Mesendoderm (in vitro differentiated cells): ENCODE measurements at regions not wholly inside any gene's neighbourhood (a gene's known extent, or its start where the extent isn't known, plus 50 kb on each side); places are given as distances from the start of the nearest gene placed in this dataset.

Experiments
- DNase-seq: peaks from one replicate; pipeline ENCODE4 v3.0.0; 2013
- H2AK5ac ChIP-seq: 2 replicates; pipeline ENCODE4 v1.6.1; 2013; ENCODE audit warnings: low read length, inconsistent platforms
- H2BK120ac ChIP-seq: 2 replicates; pipeline ENCODE4 v1.6.1; 2013; ENCODE audit warnings: low read depth, mild to moderate bottlenecking, low read length, moderate library complexity, mixed read lengths
- H2BK15ac ChIP-seq: replicated peaks from 2 replicates; pipeline ENCODE4 v1.6.1; 2013; ENCODE audit warnings: low read depth, mild to moderate bottlenecking, moderate library complexity
- H2BK5ac ChIP-seq: 2 replicates; pipeline ENCODE4 v1.6.1; 2013; ENCODE audit warnings: low read length, inconsistent platforms
- H3K18ac ChIP-seq: 2 replicates; pipeline ENCODE4 v1.6.1; 2013; ENCODE audit warnings: mild to moderate bottlenecking, low read length, mixed read lengths
- H3K23ac ChIP-seq: one replicate; pipeline ENCODE4 v1.6.1; 2013; ENCODE audit warnings: low read length
- H3K27ac ChIP-seq: 2 replicates; pipeline ENCODE4 v1.5.1; 2013; ENCODE audit warnings: low read depth, mild to moderate bottlenecking, inconsistent platforms, low read length, moderate library complexity
- H3K27me3 ChIP-seq: 2 replicates; pipeline ENCODE4 v1.6.1; 2013; ENCODE audit warnings: low read length, control low read depth, mild to moderate bottlenecking, inconsistent platforms; ENCODE audit not compliant: insufficient read depth, poor library complexity
- H3K36me3 ChIP-seq: 2 replicates; pipeline ENCODE4 v1.6.1; 2013; ENCODE audit warnings: low read length, inconsistent platforms; ENCODE audit not compliant: control insufficient read depth, insufficient read depth
- H3K4ac ChIP-seq: one replicate; pipeline ENCODE4 v1.6.1; 2013; ENCODE audit warnings: low read depth, mild to moderate bottlenecking, low read length, moderate library complexity
- H3K4me1 ChIP-seq: 2 replicates; pipeline ENCODE4 v1.6.1; 2013; ENCODE audit warnings: low read depth, low read length, inconsistent platforms; ENCODE audit not compliant: control insufficient read depth
- H3K4me2 ChIP-seq: 2 replicates; pipeline ENCODE4 v1.6.1; 2013; ENCODE audit warnings: low read length
- H3K4me3 ChIP-seq: 2 replicates; pipeline ENCODE4 v1.5.1; 2013; ENCODE audit warnings: mild to moderate bottlenecking, low read length
- H3K56ac ChIP-seq: one replicate; pipeline ENCODE4 v1.6.1; 2013; ENCODE audit warnings: low read length
- H3K79me1 ChIP-seq: 2 replicates; pipeline ENCODE4 v1.6.1; 2013; ENCODE audit warnings: low read length, inconsistent platforms
- H3K79me2 ChIP-seq: 2 replicates; pipeline ENCODE4 v1.6.1; 2013; ENCODE audit warnings: mild to moderate bottlenecking, low read length; ENCODE audit not compliant: control insufficient read depth, insufficient read depth
- H3K9ac ChIP-seq: 2 replicates; pipeline ENCODE4 v1.6.1; 2013; ENCODE audit warnings: low read length, inconsistent platforms
- H4K5ac ChIP-seq: one replicate; pipeline ENCODE4 v1.6.1; 2013; ENCODE audit warnings: low read length
- H4K8ac ChIP-seq: one replicate; pipeline ENCODE4 v1.6.1; 2013; ENCODE audit warnings: low read depth, mild to moderate bottlenecking, control low read depth, low read length, moderate library complexity
- WGBS: extraction: QIAGEN DNeasy Blood & Tissue Kit; methylation state at CpG from one replicate; pipeline ENCODE4 v1.1.7; 2013; ENCODE audit warnings: low lambda C conversion rate, missing lambda C conversion rate; ENCODE audit not compliant: insufficient coverage; ENCODE audit errors: extremely low coverage; 5-methylcytosine and 5-hydroxymethylcytosine counted together

DNA sequence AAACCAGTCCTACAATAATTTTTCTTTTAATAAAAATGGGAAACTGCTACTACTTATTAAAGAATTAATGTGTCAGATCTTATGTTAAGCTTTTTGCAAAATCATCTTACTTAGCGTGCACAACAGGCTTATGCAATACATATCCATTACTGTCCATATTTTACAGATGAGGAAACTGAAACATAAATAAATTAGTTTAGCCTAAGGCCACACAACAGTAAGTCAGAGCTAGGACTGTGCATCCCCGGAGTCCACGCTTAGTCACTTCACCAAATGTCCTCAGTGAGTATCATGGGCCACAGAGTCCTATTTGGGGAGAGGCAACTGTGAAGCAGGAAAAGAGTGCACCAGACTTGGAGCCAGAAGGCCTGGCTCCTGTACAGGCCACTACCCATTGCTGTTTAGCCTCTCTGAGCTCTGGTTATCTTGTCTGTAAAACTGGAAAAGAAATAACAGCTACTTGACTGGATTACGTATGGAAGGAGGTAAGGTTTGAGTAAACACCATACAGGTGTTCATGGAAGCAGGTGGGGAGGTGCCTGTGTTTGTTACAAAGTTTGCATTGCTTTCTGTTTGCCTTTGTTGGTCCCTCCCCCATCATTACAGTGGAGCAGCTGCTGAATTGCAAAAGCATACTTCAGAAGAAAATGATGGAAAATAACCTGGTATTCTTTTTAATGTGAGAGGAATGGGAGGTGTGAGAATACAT is 192.8 kb downstream of the FCRL5 start:
- no peak overlapping the region for H2BK15ac ChIP-seq
- no peak overlapping the region for H3K9ac ChIP-seq
- H3K56ac ChIP-seq: no peak overlapping the region
- no peak overlapping the region for H3K18ac ChIP-seq
- no peaks in the 10 kb centered on the region for H3K4me1 ChIP-seq
- no peak overlapping the region for H3K23ac ChIP-seq
- no peaks in the 10 kb centered on the region for H3K27me3 ChIP-seq
- H3K79me2 ChIP-seq: no peaks in the 10 kb centered on the region
- H4K8ac ChIP-seq: no peak overlapping the region
- no peaks in the 10 kb centered on the region for H3K79me1 ChIP-seq
- H2BK5ac ChIP-seq: no peak overlapping the region
- WGBS: no CpG with 5 or more reads among the region's 4 CpGs
- H2AK5ac ChIP-seq: no peak overlapping the region
- no peak overlapping the region for H2BK120ac ChIP-seq
- H3K4me2 ChIP-seq: no peak overlapping the region
- H3K4me3 ChIP-seq: no peak overlapping the region
- H3K4ac ChIP-seq: no peak overlapping the region
- DNase-seq: no peak
- no peaks in the 10 kb centered on the region for H3K36me3 ChIP-seq
- H4K5ac ChIP-seq: no peak overlapping the region
- no peak overlapping the region for H3K27ac ChIP-seq

DNA sequence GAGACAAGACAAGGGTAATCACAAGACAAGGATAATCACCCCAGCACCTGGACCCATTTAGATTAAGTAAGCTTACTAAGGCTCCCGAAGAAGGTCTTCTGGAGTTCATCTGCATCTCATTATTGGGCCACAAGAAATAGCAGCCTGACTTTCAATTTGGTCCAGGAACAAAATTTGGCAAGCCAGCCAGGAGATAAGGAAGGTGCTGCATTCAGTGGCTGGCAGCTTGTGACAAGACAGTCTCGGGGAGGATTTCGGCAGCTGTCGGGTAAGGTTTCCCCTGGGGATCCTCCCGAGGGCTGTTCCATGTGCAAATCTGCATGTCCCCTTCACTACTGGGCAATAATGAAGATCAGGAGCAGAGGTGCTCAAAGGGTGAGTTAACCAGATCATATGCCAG is 195.2 kb downstream of the FCRL5 start:
- H4K8ac ChIP-seq: no peak overlapping the region
- H2BK15ac ChIP-seq: no peak overlapping the region
- no peak overlapping the region for H3K9ac ChIP-seq
- no peaks in the 10 kb centered on the region for H3K79me2 ChIP-seq
- no peaks in the 10 kb centered on the region for H3K79me1 ChIP-seq
- H3K27ac ChIP-seq: no peak overlapping the region
- no peak overlapping the region for H3K18ac ChIP-seq
- H3K4me3 ChIP-seq: no peak overlapping the region
- H3K4ac ChIP-seq: no peak overlapping the region
- no peak overlapping the region for H2BK120ac ChIP-seq
- no peak overlapping the region for H4K5ac ChIP-seq
- no peak overlapping the region for H3K4me2 ChIP-seq
- H2AK5ac ChIP-seq: no peak overlapping the region
- H3K56ac ChIP-seq: no peak overlapping the region
- no peak for DNase-seq
- no peaks in the 10 kb centered on the region for H3K27me3 ChIP-seq
- H3K36me3 ChIP-seq: no peaks in the 10 kb centered on the region
- no peak overlapping the region for H3K23ac ChIP-seq
- no CpG with 5 or more reads among the region's 5 CpGs for WGBS
- H3K4me1 ChIP-seq: no peaks in the 10 kb centered on the region
- H2BK5ac ChIP-seq: no peak overlapping the region

DNA sequence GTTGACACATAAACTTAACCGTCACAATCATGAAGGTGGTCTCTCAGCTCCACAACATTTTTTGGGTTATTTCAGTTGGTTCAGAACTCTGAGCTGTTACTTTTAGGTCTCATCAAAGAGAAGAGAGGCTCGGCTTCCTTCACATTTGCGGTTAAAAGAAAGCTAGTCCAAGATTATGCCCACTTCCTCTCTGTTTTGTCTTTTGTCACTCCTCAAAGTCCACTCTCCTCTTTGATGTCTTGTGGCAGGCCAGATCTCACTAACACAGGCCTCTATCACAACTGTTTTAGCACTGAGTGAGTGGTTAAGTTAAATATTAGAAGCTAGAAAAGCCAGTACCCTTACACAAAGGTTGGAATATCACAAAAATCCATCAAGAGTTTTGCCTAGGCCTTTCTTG is 195.7 kb downstream of the FCRL5 start:
- Histone ChIP-seq H3K9ac (no peak overlapping the region), H3K18ac (no peak overlapping the region), H3K27me3 (no peaks in the 10 kb centered on the region), H4K5ac (no peak overlapping the region), H3K4ac (no peak overlapping the region), H3K4me3 (no peak overlapping the region), H3K4me1 (no peaks in the 10 kb centered on the region), H2BK5ac (no peak overlapping the region), H2AK5ac (no peak overlapping the region), H3K56ac (no peak overlapping the region), H3K27ac (no peak overlapping the region), H3K36me3 (no peaks in the 10 kb centered on the region), H3K79me2 (no peaks in the 10 kb centered on the region), H3K79me1 (no peaks in the 10 kb centered on the region), H2BK15ac (no peak overlapping the region), H2BK120ac (no peak overlapping the region), H4K8ac (no peak overlapping the region), H3K4me2 (no peak overlapping the region), H3K23ac (no peak overlapping the region)
- no peak for DNase-seq
- WGBS: no CpG with 5 or more reads among the region's 3 CpGs

DNA sequence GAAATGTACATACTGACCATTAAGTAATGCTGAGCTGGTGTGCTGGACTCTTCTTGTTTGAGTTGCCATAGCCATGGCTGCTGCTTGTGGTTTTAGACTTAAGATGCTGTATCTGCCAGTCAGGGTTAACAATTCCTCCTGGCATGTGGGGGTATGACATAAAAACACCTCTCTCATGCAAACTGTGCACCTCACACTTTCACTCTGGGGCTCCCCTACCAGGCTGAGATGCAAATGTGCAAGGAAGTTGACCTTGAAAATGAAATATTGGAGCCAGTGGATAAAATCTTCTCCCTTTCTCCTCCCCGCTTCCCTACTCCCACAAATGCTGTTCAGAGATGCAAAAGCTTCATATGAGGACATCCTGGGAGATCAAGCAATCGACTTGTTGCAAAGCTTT is 198.8 kb downstream of the FCRL5 start:
- Histone ChIP-seq H3K18ac (no peak overlapping the region), H3K36me3 (no peaks in the 10 kb centered on the region), H3K9ac (no peak overlapping the region), H4K5ac (no peak overlapping the region), H3K23ac (no peak overlapping the region), H3K79me2 (no peaks in the 10 kb centered on the region), H3K4ac (no peak overlapping the region), H2BK120ac (no peak overlapping the region), H3K4me1 (no peaks in the 10 kb centered on the region), H2BK5ac (no peak overlapping the region), H3K27me3 (no peaks in the 10 kb centered on the region), H4K8ac (no peak overlapping the region), H2AK5ac (no peak overlapping the region), H3K4me2 (no peak overlapping the region), H3K4me3 (no peak overlapping the region), H3K56ac (no peak overlapping the region), H2BK15ac (no peak overlapping the region), H3K27ac (no peak overlapping the region), H3K79me1 (no peaks in the 10 kb centered on the region)
- WGBS: no CpG with 5 or more reads among the region's 2 CpGs
- DNase-seq: no peak

DNA sequence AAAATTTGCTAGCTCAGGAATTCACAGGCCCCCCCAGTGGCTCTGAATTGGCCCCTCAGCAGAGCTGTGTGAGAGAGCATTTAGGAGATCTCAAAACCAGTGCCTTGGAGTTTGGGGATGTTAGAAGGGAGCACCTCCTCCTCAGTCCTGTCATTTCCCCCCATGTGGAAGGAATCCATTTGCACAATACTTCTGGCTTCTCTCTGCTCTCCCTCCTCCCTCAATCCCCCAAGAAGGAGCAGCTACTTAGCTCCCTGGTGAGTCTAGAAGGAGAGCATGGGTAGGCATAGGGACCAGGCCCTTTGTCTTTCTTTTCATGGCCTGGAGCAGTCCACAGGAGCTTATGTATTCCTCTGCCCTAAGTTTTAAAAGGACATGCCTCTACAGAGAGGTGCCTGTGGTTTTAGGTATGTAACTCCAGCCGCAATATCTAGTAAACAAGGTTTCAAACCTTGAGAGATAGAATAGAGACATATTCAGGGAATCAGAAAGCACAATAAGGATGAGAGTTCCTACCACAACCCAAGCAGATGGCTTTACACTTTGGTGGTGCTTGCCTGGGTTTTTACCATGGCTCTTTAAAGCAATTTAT is 199.4 kb downstream of the FCRL5 start:
- H4K5ac ChIP-seq: no peak overlapping the region
- no peak overlapping the region for H4K8ac ChIP-seq
- no peak overlapping the region for H3K27ac ChIP-seq
- H3K18ac ChIP-seq: no peak overlapping the region
- H3K9ac ChIP-seq: no peak overlapping the region
- no peaks in the 10 kb centered on the region for H3K4me1 ChIP-seq
- no peak overlapping the region for H2BK15ac ChIP-seq
- no CpG with 5 or more reads among the region's 1 CpG for WGBS
- H3K4me3 ChIP-seq: no peak overlapping the region
- no peak overlapping the region for H2BK120ac ChIP-seq
- H3K79me1 ChIP-seq: no peaks in the 10 kb centered on the region
- no peak overlapping the region for H3K4me2 ChIP-seq
- H2AK5ac ChIP-seq: no peak overlapping the region
- no peak for DNase-seq
- no peak overlapping the region for H3K23ac ChIP-seq
- H2BK5ac ChIP-seq: no peak overlapping the region
- no peaks in the 10 kb centered on the region for H3K27me3 ChIP-seq
- no peak overlapping the region for H3K4ac ChIP-seq
- no peak overlapping the region for H3K56ac ChIP-seq
- H3K79me2 ChIP-seq: no peaks in the 10 kb centered on the region
- H3K36me3 ChIP-seq: no peaks in the 10 kb centered on the region

DNA sequence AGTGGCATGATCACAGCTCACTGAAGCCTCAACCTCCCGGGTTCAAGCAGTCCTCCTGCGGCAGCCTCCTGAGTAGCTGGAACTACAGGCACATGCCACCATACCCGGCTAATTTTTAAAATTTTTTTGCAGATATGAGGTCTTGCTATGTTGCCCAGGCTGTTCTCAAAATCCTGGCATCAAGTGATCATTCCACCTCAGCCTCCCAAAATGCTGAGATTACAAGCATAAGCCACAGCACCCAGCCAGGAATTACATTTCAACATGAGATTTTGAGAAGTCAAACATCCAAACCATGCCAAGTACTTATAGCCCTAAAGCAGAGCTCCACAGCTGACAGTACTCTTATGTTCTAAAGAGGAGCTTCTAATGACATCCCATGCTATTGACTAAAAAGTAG is 200.1 kb downstream of the FCRL5 start:
- no peak overlapping the region for H2BK120ac ChIP-seq
- no peak overlapping the region for H3K4ac ChIP-seq
- WGBS: no CpG with 5 or more reads among the region's 3 CpGs
- DNase-seq: no peak
- H2BK15ac ChIP-seq: no peak overlapping the region
- H4K5ac ChIP-seq: no peak overlapping the region
- H3K4me2 ChIP-seq: no peak overlapping the region
- H3K56ac ChIP-seq: no peak overlapping the region
- no peak overlapping the region for H4K8ac ChIP-seq
- H3K23ac ChIP-seq: no peak overlapping the region
- H3K4me1 ChIP-seq: no peaks in the 10 kb centered on the region
- H3K27ac ChIP-seq: no peak overlapping the region
- H3K79me2 ChIP-seq: no peaks in the 10 kb centered on the region
- H3K9ac ChIP-seq: no peak overlapping the region
- H3K36me3 ChIP-seq: no peaks in the 10 kb centered on the region
- H3K4me3 ChIP-seq: no peak overlapping the region
- H2BK5ac ChIP-seq: no peak overlapping the region
- H3K79me1 ChIP-seq: no peaks in the 10 kb centered on the region
- H3K18ac ChIP-seq: no peak overlapping the region
- no peak overlapping the region for H2AK5ac ChIP-seq
- no peaks in the 10 kb centered on the region for H3K27me3 ChIP-seq
